Thyroid gland (tissue), 4 donors: ENCODE measurements at regions not wholly inside any gene's neighbourhood (a gene's known extent, or its start where the extent isn't known, plus 50 kb on each side); places are given as distances from the start of the nearest gene placed in this dataset.
"Not testable (repeated sequence)": the region's sequence is repeated elsewhere in the genome, so short reads cannot be mapped to it uniquely, and the experiment has no call there.

Source experiments
- DNase-seq, 2 donors: peaks; one replicate each; pipeline ENCODE4 v3.0.0-alpha.2; 2019
- H3K27ac ChIP-seq, 3 donors: fragments of 200-600 bp; sonication (generic); 1 replicate in 2 of 3; 2 replicates in 1 of 3; pipeline ENCODE4 v1.5.1; 2016 to 2019; ENCODE audit warnings: mild to moderate bottlenecking in 1 of 3, moderate library complexity in 1 of 3
- H3K27me3 ChIP-seq: fragments of 200-600 bp; sonication (generic); one replicate; pipeline ENCODE4 v1.5.1; 2019
- H3K36me3 ChIP-seq, 2 donors: fragments of 200-600 bp; sonication (generic); one replicate each; pipeline ENCODE4 v1.5.1; 2016 to 2019
- H3K4me1 ChIP-seq, 2 donors: fragments of 200-600 bp; sonication (generic); one replicate each; pipeline ENCODE4 v1.5.1; 2017 to 2019
- H3K4me3 ChIP-seq, 3 donors: fragments of 200-600 bp; sonication (generic); replicated peaks in 1 of 3; 1 replicate in 2 of 3; 2 replicates in 1 of 3; pipeline ENCODE4 v1.5.1; 2016; ENCODE audit warnings: mild to moderate bottlenecking in 1 of 3
- H3K9me3 ChIP-seq: fragments of 200-600 bp; sonication (generic); one replicate; pipeline ENCODE4 v1.5.1; 2017
- WGBS, 2 donors: methylation state at CpG; one replicate each; pipeline ENCODE4 v1.1.5; 2017; 5-methylcytosine and 5-hydroxymethylcytosine counted together
- intact Hi-C: fragments of 100-400 bp; cut with DNase I; formaldehyde crosslinking; loops from one replicate; pipeline ENCODE4 v1.15.1; 2023

- intact Hi-C loops, H3K27ac ChIP-seq: not testable (repeated sequence)
Observed at GRCh38 chr2:87619121-87619520, 128.8 kb upstream of the PLGLB2 start.

GRCh38 chr2:87621139-87621538, 126.7 kb upstream of the PLGLB2 start:
- DNase-seq, H3K27me3 ChIP-seq: not testable (repeated sequence)
- WGBS, 2 donors = no CpG with 5 or more reads among the region's 4 CpGs

More at GRCh38 chr2:87619121-87619520, 128.8 kb upstream of the PLGLB2 start:
- not testable (repeated sequence) for H3K4me3 ChIP-seq, H3K27me3 ChIP-seq, H3K4me1 ChIP-seq, H3K9me3 ChIP-seq, H3K36me3 ChIP-seq, DNase-seq

GRCh38 chr2:87622720-87623119, 125.2 kb upstream of the PLGLB2 start:
- H3K27ac ChIP-seq, H3K4me1 ChIP-seq, intact Hi-C loops, H3K36me3 ChIP-seq, H3K27me3 ChIP-seq, H3K4me3 ChIP-seq, DNase-seq, H3K9me3 ChIP-seq: not testable (repeated sequence)
- WGBS, 2 donors = no CpG with 5 or more reads among the region's 4 CpGs

More at GRCh38 chr2:87621139-87621538, 126.7 kb upstream of the PLGLB2 start:
- H3K27ac ChIP-seq, intact Hi-C loops, H3K9me3 ChIP-seq, H3K4me1 ChIP-seq, H3K36me3 ChIP-seq, H3K4me3 ChIP-seq: not testable (repeated sequence)

GRCh38 chr2:87629491-87630458, 118.1 kb upstream of the PLGLB2 start:
- H3K9me3 ChIP-seq, H3K27me3 ChIP-seq, H3K4me1 ChIP-seq, H3K36me3 ChIP-seq, H3K4me3 ChIP-seq, H3K27ac ChIP-seq, intact Hi-C loops: not testable (repeated sequence)
- DNase-seq = peak; percentile 72
- 74 to 88% methylated on average over 3 to 6 of the region's 10 CpGs for WGBS, 2 donors

GRCh38 chr2:87630892-87631291, 117.0 kb upstream of the PLGLB2 start:
- H3K4me1 ChIP-seq, DNase-seq: not testable (repeated sequence)
- WGBS, 2 donors = no CpG with 5 or more reads among the region's 5 CpGs

GRCh38 chr2:87631402-87631801, 116.5 kb upstream of the PLGLB2 start:
- DNase-seq, H3K4me3 ChIP-seq, H3K4me1 ChIP-seq, H3K36me3 ChIP-seq, H3K9me3 ChIP-seq, H3K27ac ChIP-seq, intact Hi-C loops, H3K27me3 ChIP-seq: not testable (repeated sequence)
- 48% methylated on average over 2 to 3 of the region's 3 CpGs for WGBS, 2 donors

More at GRCh38 chr2:87630892-87631291, 117.0 kb upstream of the PLGLB2 start:
- H3K27me3 ChIP-seq, H3K27ac ChIP-seq, intact Hi-C loops, H3K4me3 ChIP-seq, H3K9me3 ChIP-seq, H3K36me3 ChIP-seq: not testable (repeated sequence)

- H3K4me1 ChIP-seq, DNase-seq, H3K36me3 ChIP-seq, H3K27me3 ChIP-seq, H3K27ac ChIP-seq, H3K9me3 ChIP-seq, H3K4me3 ChIP-seq, intact Hi-C loops: not testable (repeated sequence)
- 80 to 86% methylated on average over 1 to 3 of the region's 3 CpGs for WGBS, 2 donors
Observed at GRCh38 chr2:87633287-87633963, 114.5 kb upstream of the PLGLB2 start.

- H3K27ac ChIP-seq, intact Hi-C loops, H3K4me3 ChIP-seq, H3K27me3 ChIP-seq, H3K36me3 ChIP-seq, H3K9me3 ChIP-seq, DNase-seq, H3K4me1 ChIP-seq: not testable (repeated sequence)
- WGBS, 2 donors = 93 to 95% methylated on average over 5 to 6 of the region's 7 CpGs
Observed at GRCh38 chr2:87634106-87634505, 113.8 kb upstream of the PLGLB2 start.

- intact Hi-C loops, H3K27me3 ChIP-seq, H3K9me3 ChIP-seq, H3K36me3 ChIP-seq, H3K4me3 ChIP-seq, DNase-seq, H3K27ac ChIP-seq, H3K4me1 ChIP-seq: not testable (repeated sequence)
- 79 to 88% methylated on average over 8 of the region's 10 CpGs for WGBS, 2 donors
Observed at GRCh38 chr2:87634971-87635650, 112.8 kb upstream of the PLGLB2 start.

- intact Hi-C loops, DNase-seq, H3K4me1 ChIP-seq, H3K27me3 ChIP-seq, H3K36me3 ChIP-seq, H3K9me3 ChIP-seq, H3K4me3 ChIP-seq, H3K27ac ChIP-seq: not testable (repeated sequence)
- 93% methylated on average over 3 of the region's 7 CpGs for WGBS, 2 donors
Observed at GRCh38 chr2:87636246-87636645, 111.6 kb upstream of the PLGLB2 start.

GRCh38 chr2:87636735-87637134, 111.2 kb upstream of the PLGLB2 start:
- H3K4me3 ChIP-seq, H3K36me3 ChIP-seq, DNase-seq, intact Hi-C loops, H3K9me3 ChIP-seq, H3K27ac ChIP-seq, H3K4me1 ChIP-seq, H3K27me3 ChIP-seq: not testable (repeated sequence)
- 96 to 98% methylated on average over 5 of the region's 6 CpGs for WGBS, 2 donors

GRCh38 chr2:87637249-87637990, 110.5 kb upstream of the PLGLB2 start:
- intact Hi-C loops, H3K4me1 ChIP-seq, H3K4me3 ChIP-seq, H3K36me3 ChIP-seq, H3K27me3 ChIP-seq, H3K9me3 ChIP-seq, H3K27ac ChIP-seq: not testable (repeated sequence)
- peak; percentile 40 to 65 for DNase-seq
- WGBS, 2 donors = 67 to 79% methylated on average over 4 to 14 of the region's 15 CpGs
